H9 (cell line): ENCODE measurements at regions not wholly inside any gene's neighbourhood (a gene's known extent, or its start where the extent isn't known, plus 50 kb on each side); places are given as distances from the start of the nearest gene placed in this dataset.

Experiments used
- DNase-seq: peaks from one replicate; pipeline ENCODE4 v3.0.0-alpha.2; 2017
- H2AFZ ChIP-seq: one replicate; pipeline ENCODE4 v1.6.1; 2013; ENCODE audit warnings: mild to moderate bottlenecking, low read length, control low read depth, moderate library complexity
- H2AK5ac ChIP-seq: 2 replicates; pipeline ENCODE4 v1.6.1; 2013; ENCODE audit warnings: low read length, control low read depth, mixed read lengths; ENCODE audit not compliant: insufficient read length
- H2BK120ac ChIP-seq: one replicate; pipeline ENCODE4 v1.6.1; 2013; ENCODE audit warnings: low read depth, mild to moderate bottlenecking, low read length, control low read depth, inconsistent platforms; ENCODE audit not compliant: poor library complexity, severe bottlenecking
- H2BK12ac ChIP-seq: 2 replicates; pipeline ENCODE4 v1.6.1; 2013; ENCODE audit warnings: low read length, control low read depth, mixed read lengths, low read depth; ENCODE audit not compliant: insufficient read length
- H2BK15ac ChIP-seq: 2 replicates; pipeline ENCODE4 v1.6.1; 2013; ENCODE audit warnings: low read depth, low read length, control low read depth
- H2BK20ac ChIP-seq: one replicate; pipeline ENCODE4 v1.6.1; 2013; ENCODE audit warnings: low read depth, mild to moderate bottlenecking, low read length, control low read depth, inconsistent platforms; ENCODE audit not compliant: poor library complexity, severe bottlenecking
- H2BK5ac ChIP-seq: 2 replicates; pipeline ENCODE4 v1.6.1; 2013; ENCODE audit warnings: low read length, control low read depth, mixed read lengths; ENCODE audit not compliant: insufficient read length
- H3K14ac ChIP-seq: 2 replicates; pipeline ENCODE4 v1.6.1; 2013; ENCODE audit warnings: low read length, control low read depth; ENCODE audit not compliant: insufficient read depth
- H3K18ac ChIP-seq: 2 replicates; pipeline ENCODE4 v1.6.1; 2013; ENCODE audit warnings: low read depth, mild to moderate bottlenecking, mixed read lengths, low read length, control low read depth; ENCODE audit not compliant: insufficient read length
- H3K23ac ChIP-seq: 2 replicates; pipeline ENCODE4 v1.6.1; 2013; ENCODE audit warnings: low read length, control low read depth, mixed read lengths, low read depth; ENCODE audit not compliant: insufficient read length
- H3K23me2 ChIP-seq: 2 replicates; pipeline ENCODE4 v1.6.1; 2013; ENCODE audit warnings: low read depth, mild to moderate bottlenecking, mixed read lengths, low read length, control low read depth; ENCODE audit not compliant: insufficient read length, poor library complexity, severe bottlenecking
- H3K27ac ChIP-seq: 2 replicates; pipeline ENCODE4 v1.5.1; 2013; ENCODE audit warnings: low read length, control low read depth, mixed read lengths, low read depth; ENCODE audit not compliant: insufficient read length
- H3K27me3 ChIP-seq: 2 replicates; pipeline ENCODE4 v1.6.1; 2013; ENCODE audit warnings: low read length, control low read depth, inconsistent platforms; ENCODE audit not compliant: insufficient read depth
- H3K4ac ChIP-seq: 2 replicates; pipeline ENCODE4 v1.6.1; 2013; ENCODE audit warnings: low read depth, mild to moderate bottlenecking, control low read depth, inconsistent platforms, low read length, moderate library complexity
- H3K4me1 ChIP-seq: 2 replicates; pipeline ENCODE4 v1.6.1; 2013; ENCODE audit warnings: low read length, control low read depth, inconsistent platforms; ENCODE audit not compliant: insufficient read depth
- H3K4me2 ChIP-seq: 2 replicates; pipeline ENCODE4 v1.6.1; 2013; ENCODE audit warnings: low read length, control low read depth, mixed read lengths; ENCODE audit not compliant: insufficient read length, insufficient read depth
- H3K56ac ChIP-seq: 2 replicates; pipeline ENCODE4 v1.6.1; 2013; ENCODE audit warnings: low read depth, mild to moderate bottlenecking, mixed read lengths, low read length, control low read depth; ENCODE audit not compliant: insufficient read length
- H3K79me1 ChIP-seq: 2 replicates; pipeline ENCODE4 v1.6.1; 2013; ENCODE audit warnings: low read depth, mild to moderate bottlenecking, moderate library complexity, low read length, control low read depth, inconsistent platforms; ENCODE audit not compliant: insufficient read depth, poor library complexity, severe bottlenecking
- H3K79me2 ChIP-seq: 2 replicates; pipeline ENCODE4 v1.6.1; 2013; ENCODE audit warnings: low read length, control low read depth, inconsistent platforms; ENCODE audit not compliant: insufficient read depth
- H3K9ac ChIP-seq: 2 replicates; pipeline ENCODE4 v1.6.1; 2013; ENCODE audit warnings: low read length, control low read depth, mixed read lengths; ENCODE audit not compliant: insufficient read length; ENCODE audit errors: extremely low read depth
- H3K9me3 ChIP-seq: one replicate; pipeline ENCODE4 v1.6.1; 2013; ENCODE audit warnings: low read depth, low read length, inconsistent platforms; ENCODE audit not compliant: control insufficient read depth
- H3T11ph ChIP-seq: one replicate; pipeline ENCODE4 v1.6.1; 2013; ENCODE audit warnings: mild to moderate bottlenecking, low read length, control low read depth, inconsistent platforms
- H4K20me1 ChIP-seq: one replicate; pipeline ENCODE4 v1.6.1; 2013; ENCODE audit not compliant: control insufficient read depth, insufficient read length, insufficient read depth
- H4K5ac ChIP-seq: 2 replicates; pipeline ENCODE4 v1.6.1; 2013; ENCODE audit warnings: low read depth, mild to moderate bottlenecking, mixed read lengths, low read length, control low read depth; ENCODE audit not compliant: insufficient read length
- H4K8ac ChIP-seq: replicated peaks from 2 replicates; pipeline ENCODE4 v1.6.1; 2013; ENCODE audit warnings: low read length, control low read depth, mixed read lengths, low read depth; ENCODE audit not compliant: insufficient read length
- H4K91ac ChIP-seq: 2 replicates; pipeline ENCODE4 v1.6.1; 2013; ENCODE audit warnings: low read depth, mild to moderate bottlenecking, moderate library complexity, mixed read lengths, low read length, control low read depth; ENCODE audit not compliant: insufficient read length
- H3K27ac Mint-ChIP-seq, 3 experiments: 2 replicates in 2 of 3; 3 replicates in 1 of 3; pipeline ENCODE4 v1.8.0; 2020 to 2021; ENCODE audit warnings: mixed read lengths in 3 of 3, mild to moderate bottlenecking in 1 of 3, moderate library complexity in 1 of 3
- H3K27me3 Mint-ChIP-seq: 2 replicates; pipeline ENCODE4 v1.8.0; 2021; ENCODE audit warnings: low read depth, mild to moderate bottlenecking, moderate library complexity, mixed read lengths
- H3K36me3 Mint-ChIP-seq, 3 experiments: 2 replicates in 2 of 3; 3 replicates in 1 of 3; pipeline ENCODE4 v1.8.0; 2020 to 2021; ENCODE audit warnings: low read depth in 3 of 3, mixed read lengths in 3 of 3; ENCODE audit not compliant: insufficient read depth in 1 of 3
- H3K4me1 Mint-ChIP-seq, 2 experiments: 2 replicates each; pipeline ENCODE4 v1.8.0; 2020; ENCODE audit warnings: mixed read lengths in 2 of 2
- H3K4me3 Mint-ChIP-seq, 2 experiments: 2 replicates in 1 of 2; 3 replicates in 1 of 2; pipeline ENCODE4 v1.8.0; 2020 to 2021; ENCODE audit warnings: mild to moderate bottlenecking in 2 of 2, mixed read lengths in 2 of 2, moderate library complexity in 1 of 2
- H3K9me3 Mint-ChIP-seq, 2 experiments: 2 replicates in 1 of 2; 3 replicates in 1 of 2; pipeline ENCODE4 v1.8.0; 2020; ENCODE audit warnings: mild to moderate bottlenecking in 2 of 2, mixed read lengths in 2 of 2, moderate library complexity in 1 of 2
- CTCF ChIP-seq: fragments of 200-600 bp; sonication (generic); conservative IDR thresholded peaks from 3 replicates; pipeline ENCODE4 v1.8.0; 2021; ENCODE audit warnings: antibody characterized with exemption, mild to moderate bottlenecking
- WGBS: extraction: QIAGEN DNeasy Blood & Tissue Kit; methylation state at CpG from one replicate; pipeline ENCODE4 v1.1.7; 2013; ENCODE audit warnings: missing lambda C conversion rate, low lambda C conversion rate, mixed read lengths; ENCODE audit not compliant: insufficient read length; ENCODE audit errors: extremely low coverage; 5-methylcytosine and 5-hydroxymethylcytosine counted together

GRCh38 chr10:23581906-23582450, 143.1 kb downstream of the OTUD1 start:
- Histone ChIP-seq H2BK5ac (no peak overlapping the region), H2BK120ac (no peak overlapping the region), H2BK12ac (no peak overlapping the region), H3K23me2 (no peaks in the 10 kb centered on the region), H3K4me2 (no peak overlapping the region), H3K14ac (no peak overlapping the region), H3K4me1 (no peaks in the 10 kb centered on the region), H4K20me1 (no peaks in the 10 kb centered on the region), H3K23ac (no peak overlapping the region), H4K8ac (no peak overlapping the region), H3K27me3 (no peaks in the 10 kb centered on the region), H3T11ph (no peak overlapping the region), H2BK15ac (no peak overlapping the region), H3K56ac (no peak overlapping the region), H3K79me2 (no peaks in the 10 kb centered on the region), H4K91ac (no peak overlapping the region), H3K9me3 (no peaks in the 10 kb centered on the region), H3K4ac (no peak overlapping the region), H4K5ac (no peak overlapping the region), H2AK5ac (no peak overlapping the region), H3K18ac (no peak overlapping the region), H3K27ac (no peak overlapping the region), H2AFZ (no peak overlapping the region), H3K79me1 (no peaks in the 10 kb centered on the region), H3K9ac (no peak overlapping the region), H2BK20ac (no peak overlapping the region)
- no peak for TF ChIP-seq CTCF
- no peaks in the 10 kb centered on the region for H3K36me3 Mint-ChIP-seq
- H3K4me1 Mint-ChIP-seq: no peaks in the 10 kb centered on the region
- no CpG with 5 or more reads among the region's 2 CpGs for WGBS
- no peak for DNase-seq
- H3K27me3 Mint-ChIP-seq: peaks cover 22% of the 10 kb centered on the region
- peaks cover 0 to 2% of the 10 kb centered on the region in 2 experiments; a peak in 1 of 5 replicates for H3K9me3 Mint-ChIP-seq
- H3K4me3 Mint-ChIP-seq: no peak overlapping the region
- H3K27ac Mint-ChIP-seq: no peak overlapping the region
